ENCODE measurements at regions not wholly inside any gene's neighbourhood (a gene's known extent, or its start where the extent isn't known, plus 50 kb on each side); places are given as distances from the start of the nearest gene placed in this dataset.

GRCh38 chr3:18812316-18812715 lies 336.0 kb upstream of the KCNH8 start:
- Histone ChIP-seq H3K27me3 (ENCODE audit: insufficient read depth, low read depth) (no peaks in the 10 kb centered on the region), H3K4me1 (replicated peaks; ENCODE audit: insufficient read depth) (peaks cover 20% of the 10 kb centered on the region), H3K36me3 (ENCODE audit: low read depth) (no peaks in the 10 kb centered on the region), H3K4me3 (no peak overlapping the region), H2AFZ (no peak overlapping the region), H3F3A (ENCODE audit: insufficient read depth, low read depth) (no peaks in the 10 kb centered on the region; the same call in 1 of the 2 replicates), H4K20me1 (ENCODE audit: insufficient read depth) (no peaks in the 10 kb centered on the region), H3K9me3 (ENCODE audit: insufficient read depth, low read depth) (no peaks in the 10 kb centered on the region; the same call in 1 of the 2 replicates), H3K4me2 (no peak overlapping the region), H3K27ac (no peak overlapping the region), H3K9me2 (ENCODE audit: insufficient read depth) (no peaks in the 10 kb centered on the region), H3K79me2 (ENCODE audit: low read depth) (no peaks in the 10 kb centered on the region)
- ChIA-PET POLR2A (ENCODE audit: unreplicated experiment) (no interaction called here), CTCF (no interaction called here)
- peak in 1 of 2 experiments; percentile 51 for DNase-seq
- no peak for TF ChIP-seq CTCF (conservative IDR thresholded peaks at IDR 0.05)
- TF ChIP-seq EZH2 (IDR thresholded peaks at IDR 0.05; ENCODE audit: low read depth): no peak
- no TSS peak for BruUV-seq (replicated peaks)
- intact Hi-C loops (cut with micrococcal nuclease; ENCODE audit: unreplicated experiment): loop anchor here (2.0 kb wide), 1 partner anchor 28 kb away; no protein-coding TSS in a partner anchor

DNA sequence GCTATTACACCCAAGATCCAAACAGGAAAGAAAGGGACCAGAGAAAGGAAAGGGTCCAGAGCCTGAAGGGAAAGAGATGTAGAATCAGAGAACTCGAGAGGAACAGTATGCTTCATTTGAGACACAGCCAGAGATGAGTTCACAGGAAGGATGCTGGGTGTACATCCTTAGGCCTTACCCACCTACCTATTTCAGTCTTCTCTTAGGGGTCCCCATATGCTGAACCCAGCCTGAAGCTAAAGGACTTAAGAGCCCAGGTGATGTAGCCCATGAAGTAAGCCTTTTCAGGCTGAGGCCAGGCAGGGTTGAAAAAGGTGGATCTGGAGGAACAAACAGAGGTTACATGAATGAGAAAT lies 338.0 kb upstream of the KCNH8 start:
- Histone ChIP-seq H3K27ac (peak overlapping the region; percentile 49), H3K79me2 (ENCODE audit: low read depth) (no peaks in the 10 kb centered on the region), H2AFZ (peak overlapping the region; percentile 61; the same call in 1 of the 2 replicates), H3K27me3 (ENCODE audit: insufficient read depth, low read depth) (no peaks in the 10 kb centered on the region), H3K36me3 (ENCODE audit: low read depth) (no peaks in the 10 kb centered on the region), H3K4me2 (peak overlapping the region; percentile 45), H3K9me3 (ENCODE audit: insufficient read depth, low read depth) (peaks cover 2% of the 10 kb centered on the region; the same call in 1 of the 2 replicates), H3K9me2 (ENCODE audit: insufficient read depth) (no peaks in the 10 kb centered on the region; the same call in 1 of the 2 replicates), H4K20me1 (ENCODE audit: insufficient read depth) (no peaks in the 10 kb centered on the region), H3K4me3 (no peak overlapping the region), H3K4me1 (replicated peaks; ENCODE audit: insufficient read depth) (peaks cover 20% of the 10 kb centered on the region), H3F3A (ENCODE audit: insufficient read depth, low read depth) (no peaks in the 10 kb centered on the region; the same call in 1 of the 2 replicates)
- TF ChIP-seq EZH2 (IDR thresholded peaks at IDR 0.05; ENCODE audit: low read depth) (no peak), CTCF (conservative IDR thresholded peaks at IDR 0.05) (no peak)
- no TSS peak for BruUV-seq (replicated peaks)
- ChIA-PET POLR2A (ENCODE audit: unreplicated experiment) (no interaction called here), CTCF (no interaction called here)
- intact Hi-C loops (cut with micrococcal nuclease; ENCODE audit: unreplicated experiment): no loop called here
- DNase-seq: no peak

GRCh38 chr3:18809640-18810305 lies 338.5 kb upstream of the KCNH8 start:
- Histone ChIP-seq H3K4me3 (0 out of 2 replicates have a peak overlapping the region, but pooled peaks have one; percentile 8), H4K20me1 (ENCODE audit: insufficient read depth) (no peaks in the 10 kb centered on the region), H2AFZ (peak overlapping the region; percentile 61; the same call in 1 of the 2 replicates), H3K9me3 (ENCODE audit: insufficient read depth, low read depth) (peaks cover 3% of the 10 kb centered on the region; the same call in 1 of the 2 replicates), H3K4me2 (peak overlapping the region; percentile 45), H3F3A (ENCODE audit: insufficient read depth, low read depth) (no peaks in the 10 kb centered on the region; the same call in 1 of the 2 replicates), H3K9me2 (ENCODE audit: insufficient read depth) (no peaks in the 10 kb centered on the region; the same call in 1 of the 2 replicates), H3K4me1 (replicated peaks; ENCODE audit: insufficient read depth) (peaks cover 20% of the 10 kb centered on the region), H3K27me3 (ENCODE audit: insufficient read depth, low read depth) (no peaks in the 10 kb centered on the region), H3K79me2 (ENCODE audit: low read depth) (no peaks in the 10 kb centered on the region), H3K27ac (peak overlapping the region; percentile 49), H3K36me3 (ENCODE audit: low read depth) (no peaks in the 10 kb centered on the region)
- no TSS peak for BruUV-seq (replicated peaks)
- no peak for DNase-seq
- ChIA-PET POLR2A (ENCODE audit: unreplicated experiment) (interaction anchor here (0.6 kb wide), 1 partner anchor 51 kb away, joined by 7 read pairs; no protein-coding TSS in a partner anchor), CTCF (no interaction called here)
- intact Hi-C loops (cut with micrococcal nuclease; ENCODE audit: unreplicated experiment): no loop called here
- TF ChIP-seq CTCF (conservative IDR thresholded peaks at IDR 0.05) (no peak), EZH2 (IDR thresholded peaks at IDR 0.05; ENCODE audit: low read depth) (no peak)
